Neural cell (in vitro differentiated cells): ENCODE measurements at regions not wholly inside any gene's neighbourhood (a gene's known extent, or its start where the extent isn't known, plus 50 kb on each side); places are given as distances from the start of the nearest gene placed in this dataset.

Experiments
- H2AFZ ChIP-seq: fragments of 200-600, 300-800 bp; sonication (generic), shearing (Covaris generic); 2 replicates; pipeline ENCODE4 v1.6.0; 2014; ENCODE audit warnings: low read depth, mild to moderate bottlenecking, antibody characterized with exemption, low read length, moderate library complexity
- H3F3A ChIP-seq: fragments of 200-600 bp; shearing (Covaris generic); 2 replicates; pipeline ENCODE4 v1.6.1; 2016; ENCODE audit warnings: mild to moderate bottlenecking, moderate library complexity, mixed read lengths, antibody characterized with exemption, low read length; ENCODE audit not compliant: insufficient read depth, poor library complexity, severe bottlenecking
- H3K27ac ChIP-seq: fragments of 200-600, 300-800 bp; sonication (generic), shearing (Covaris generic); 2 replicates; pipeline ENCODE4 v1.5.1; 2014; ENCODE audit warnings: mild to moderate bottlenecking, low read length, moderate library complexity
- H3K27me3 ChIP-seq: fragments of 300-800, 200-600 bp; sonication (generic), shearing (Covaris generic); 2 replicates; pipeline ENCODE4 v1.6.0; 2014; ENCODE audit warnings: mild to moderate bottlenecking, low read depth, low read length, moderate library complexity; ENCODE audit not compliant: insufficient read depth
- H3K36me3 ChIP-seq: fragments of 300-800, 200-600 bp; sonication (generic), shearing (Covaris generic); 2 replicates; pipeline ENCODE4 v1.5.1; 2014; ENCODE audit warnings: mild to moderate bottlenecking, antibody characterized with exemption, low read length, moderate library complexity; ENCODE audit not compliant: insufficient read depth
- H3K4me2 ChIP-seq: fragments of 300-800, 200-600 bp; sonication (generic), shearing (Covaris generic); 2 replicates; pipeline ENCODE4 v1.6.0; 2014; ENCODE audit warnings: mild to moderate bottlenecking, low read length
- H3K4me3 ChIP-seq: fragments of 300-800, 200-600 bp; sonication (generic), shearing (Covaris generic); 2 replicates; pipeline ENCODE4 v1.5.1; 2014; ENCODE audit warnings: mild to moderate bottlenecking, low read length, moderate library complexity
- H3K79me2 ChIP-seq: fragments of 200-600 bp; shearing (Covaris generic); replicated peaks from 2 replicates; pipeline ENCODE4 v1.6.0; 2014; ENCODE audit warnings: mild to moderate bottlenecking, low read length, moderate library complexity; ENCODE audit not compliant: insufficient read depth
- H3K9ac ChIP-seq: fragments of 300-800, 200-600 bp; sonication (generic), shearing (Covaris generic); 2 replicates; pipeline ENCODE4 v1.6.1; 2016; ENCODE audit warnings: mild to moderate bottlenecking, low read length, mixed read lengths
- H3K9me2 ChIP-seq: fragments of 200-600 bp; shearing (Covaris generic); 2 replicates; pipeline ENCODE4 v1.6.1; 2016; ENCODE audit warnings: mild to moderate bottlenecking, low read length, mixed read lengths; ENCODE audit not compliant: insufficient read depth
- H3K9me3 ChIP-seq: fragments of 200-600, 300-800 bp; sonication (generic), shearing (Covaris generic); 2 replicates; pipeline ENCODE4 v1.6.1; 2016; ENCODE audit warnings: mild to moderate bottlenecking, mixed run types, low read length, moderate library complexity, mixed read lengths
- H4K20me1 ChIP-seq: fragments of 200-600 bp; shearing (Covaris generic); 2 replicates; pipeline ENCODE4 v1.6.1; 2016; ENCODE audit warnings: mild to moderate bottlenecking, mixed run types; ENCODE audit not compliant: insufficient read depth
- EP300 ChIP-seq: fragments of 450-650 bp; conservative IDR thresholded peaks from 2 replicates; pipeline ENCODE4 v1.6.1; 2014; ENCODE audit warnings: antibody characterized with exemption, mild to moderate bottlenecking, moderate library complexity; ENCODE audit not compliant: poor library complexity, severe bottlenecking
- EZH2 ChIP-seq: fragments of 200-600, 300-800 bp; shearing (Covaris generic), sonication (generic); IDR thresholded peaks from 2 replicates; pipeline ENCODE4 v1.6.1; 2014; ENCODE audit warnings: antibody characterized with exemption, low read length, borderline replicate concordance, mild to moderate bottlenecking; ENCODE audit not compliant: insufficient read depth, poor library complexity, severe bottlenecking
- MXI1 ChIP-seq: fragments of 450-650 bp; conservative IDR thresholded peaks from 2 replicates; pipeline ENCODE4 v1.6.1; 2014; ENCODE audit warnings: antibody characterized with exemption, mild to moderate bottlenecking; ENCODE audit not compliant: poor library complexity, severe bottlenecking
- POLR2AphosphoS5 ChIP-seq: IDR thresholded peaks from 2 replicates; pipeline ENCODE4 v1.6.1; 2012
- RAD21 ChIP-seq: fragments of 450-650 bp; conservative IDR thresholded peaks from 2 replicates; pipeline ENCODE4 v1.6.1; 2014; ENCODE audit warnings: antibody characterized with exemption, mild to moderate bottlenecking, moderate library complexity
- REST ChIP-seq: IDR thresholded peaks from 2 replicates; pipeline ENCODE4 v1.6.1; 2012; ENCODE audit warnings: borderline replicate concordance
- SMC3 ChIP-seq: fragments of 450-650 bp; conservative IDR thresholded peaks from 2 replicates; pipeline ENCODE4 v1.6.1; 2014; ENCODE audit warnings: antibody characterized with exemption, mild to moderate bottlenecking, moderate library complexity; ENCODE audit not compliant: poor library complexity
- TAF1 ChIP-seq: IDR thresholded peaks from 2 replicates; pipeline ENCODE4 v1.6.1; 2012; ENCODE audit warnings: low read depth
- TF ChIP-seq, protein P1 (sequence below): fragments of 450-650 bp; IDR thresholded peaks from 2 replicates; pipeline ENCODE4 v1.5.1; 2014; ENCODE audit warnings: antibody characterized with exemption, mild to moderate bottlenecking, moderate library complexity; ENCODE audit not compliant: poor library complexity, severe bottlenecking

GRCh38 chr9:15079989-15080388 is 169.8 kb upstream of the FREM1 start:
- Histone ChIP-seq H3K27ac (no peak overlapping the region), H3K36me3 (no peaks in the 10 kb centered on the region), H3K4me2 (no peak overlapping the region), H3K9ac (no peak overlapping the region), H3K9me3 (no peaks in the 10 kb centered on the region), H3F3A (no peaks in the 10 kb centered on the region), H2AFZ (no peak overlapping the region), H4K20me1 (no peaks in the 10 kb centered on the region), H3K79me2 (no peaks in the 10 kb centered on the region), H3K4me3 (no peak overlapping the region), H3K27me3 (no peaks in the 10 kb centered on the region), H3K9me2 (no peaks in the 10 kb centered on the region)
- TF ChIP-seq POLR2AphosphoS5 (no peak), REST (no peak), EZH2 (no peak), RAD21 (no peak), SMC3 (no peak), MXI1 (no peak), EP300 (no peak), TAF1 (no peak)
- TF ChIP-seq, protein P1, sequence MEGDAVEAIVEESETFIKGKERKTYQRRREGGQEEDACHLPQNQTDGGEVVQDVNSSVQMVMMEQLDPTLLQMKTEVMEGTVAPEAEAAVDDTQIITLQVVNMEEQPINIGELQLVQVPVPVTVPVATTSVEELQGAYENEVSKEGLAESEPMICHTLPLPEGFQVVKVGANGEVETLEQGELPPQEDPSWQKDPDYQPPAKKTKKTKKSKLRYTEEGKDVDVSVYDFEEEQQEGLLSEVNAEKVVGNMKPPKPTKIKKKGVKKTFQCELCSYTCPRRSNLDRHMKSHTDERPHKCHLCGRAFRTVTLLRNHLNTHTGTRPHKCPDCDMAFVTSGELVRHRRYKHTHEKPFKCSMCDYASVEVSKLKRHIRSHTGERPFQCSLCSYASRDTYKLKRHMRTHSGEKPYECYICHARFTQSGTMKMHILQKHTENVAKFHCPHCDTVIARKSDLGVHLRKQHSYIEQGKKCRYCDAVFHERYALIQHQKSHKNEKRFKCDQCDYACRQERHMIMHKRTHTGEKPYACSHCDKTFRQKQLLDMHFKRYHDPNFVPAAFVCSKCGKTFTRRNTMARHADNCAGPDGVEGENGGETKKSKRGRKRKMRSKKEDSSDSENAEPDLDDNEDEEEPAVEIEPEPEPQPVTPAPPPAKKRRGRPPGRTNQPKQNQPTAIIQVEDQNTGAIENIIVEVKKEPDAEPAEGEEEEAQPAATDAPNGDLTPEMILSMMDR: no peak

- H3K9me3 ChIP-seq: no peaks in the 10 kb centered on the region
Observed at GRCh38 chr9:15077946-15078729, 167.9 kb upstream of the FREM1 start.

More at GRCh38 chr9:15077946-15078729, 167.9 kb upstream of the FREM1 start:
- H3K27me3 ChIP-seq: no peaks in the 10 kb centered on the region
- no peak overlapping the region for H3K27ac ChIP-seq
- no peak for TF ChIP-seq TAF1
- TF ChIP-seq EZH2: no peak
- no peak for TF ChIP-seq REST
- no peak for TF ChIP-seq MXI1
- TF ChIP-seq SMC3: no peak
- no peak for TF ChIP-seq POLR2AphosphoS5
- TF ChIP-seq EP300: no peak
- TF ChIP-seq, protein P1: no peak
- TF ChIP-seq RAD21: no peak
- H4K20me1 ChIP-seq: no peaks in the 10 kb centered on the region
- H3K9me2 ChIP-seq: no peaks in the 10 kb centered on the region
- H3K36me3 ChIP-seq: no peaks in the 10 kb centered on the region
- H3K4me3 ChIP-seq: no peak overlapping the region
- H3K9ac ChIP-seq: no peak overlapping the region
- no peak overlapping the region for H3K4me2 ChIP-seq
- H2AFZ ChIP-seq: no peak overlapping the region
- no peaks in the 10 kb centered on the region for H3F3A ChIP-seq
- no peaks in the 10 kb centered on the region for H3K79me2 ChIP-seq
